ENCODE measurements at regions not wholly inside any gene's neighbourhood (a gene's known extent, or its start where the extent isn't known, plus 50 kb on each side); places are given as distances from the start of the nearest gene placed in this dataset.

- WGBS, 3 donors = 81 to 91% (median 85%) methylated on average over 2 of the region's 2 CpGs
- H3K4me1 ChIP-seq = no peaks in the 10 kb centered on the region
- intact Hi-C loops (cut with DNase I) = no loop called here
- ATAC-seq (no peak), DNase-seq (no peak)
- no peak overlapping the region for H3K27ac ChIP-seq
- TF ChIP-seq CTCF (IDR thresholded peaks at IDR 0.05) = no peak
- no peaks in the 10 kb centered on the region for H3K36me3 ChIP-seq (ENCODE audit: insufficient read depth in 1 of 2, low read depth in 1 of 2)
- no peaks in the 10 kb centered on the region for H3K27me3 ChIP-seq (ENCODE audit: insufficient read depth in 3 of 3, low read length in 2 of 3)
- no peak overlapping the region for H3K4me3 ChIP-seq
- peaks cover 6% of the 10 kb centered on the region for H3K9me3 ChIP-seq
Observed at GRCh38 chr3:105987809-105988208, 119.0 kb upstream of the CBLB start.

- Histone ChIP-seq H3K27me3 (ENCODE audit: insufficient read depth in 3 of 3, low read length in 2 of 3) (no peaks in the 10 kb centered on the region), H3K27ac (no peak overlapping the region), H3K36me3 (ENCODE audit: insufficient read depth in 1 of 2, low read depth in 1 of 2) (no peaks in the 10 kb centered on the region), H3K9me3 (peaks cover 2% of the 10 kb centered on the region), H3K4me1 (no peaks in the 10 kb centered on the region), H3K4me3 (no peak overlapping the region)
- WGBS, 3 donors = 93 to 95% (median 95%) methylated on average over 3 of the region's 3 CpGs
- no peak for ATAC-seq
- no peak for TF ChIP-seq CTCF (IDR thresholded peaks at IDR 0.05)
- DNase-seq = no peak
- intact Hi-C loops (cut with DNase I) = no loop called here
Observed at GRCh38 chr3:105988540-105989212, 119.9 kb upstream of the CBLB start.

- no peak for TF ChIP-seq CTCF (IDR thresholded peaks at IDR 0.05)
- H3K4me3 ChIP-seq = no peak overlapping the region
- DNase-seq (no peak), ATAC-seq (no peak)
- H3K27ac ChIP-seq = no peak overlapping the region
- intact Hi-C loops (cut with DNase I) = no loop called here
- H3K36me3 ChIP-seq (ENCODE audit: insufficient read depth in 1 of 2, low read depth in 1 of 2) = no peaks in the 10 kb centered on the region
- H3K4me1 ChIP-seq = no peaks in the 10 kb centered on the region
- H3K9me3 ChIP-seq = peaks cover 5% of the 10 kb centered on the region
- H3K27me3 ChIP-seq (ENCODE audit: insufficient read depth in 3 of 3, low read length in 2 of 3) = no peaks in the 10 kb centered on the region
- 81 to 85% (median 82%) methylated on average over 4 of the region's 4 CpGs for WGBS, 3 donors
Observed at GRCh38 chr3:105996781-105997180, 128.0 kb upstream of the CBLB start.

- H3K9me3 ChIP-seq = peaks cover 5% of the 10 kb centered on the region
- DNase-seq = no peak
- H3K4me3 ChIP-seq = no peak overlapping the region
- no peaks in the 10 kb centered on the region for H3K4me1 ChIP-seq
- no peaks in the 10 kb centered on the region for H3K36me3 ChIP-seq (ENCODE audit: insufficient read depth in 1 of 2, low read depth in 1 of 2)
- WGBS, 3 donors = 84 to 97% (median 94%) methylated on average over 1 of the region's 1 CpG
- intact Hi-C loops (cut with DNase I) = no loop called here
- no peak overlapping the region for H3K27ac ChIP-seq
- H3K27me3 ChIP-seq (ENCODE audit: insufficient read depth in 3 of 3, low read length in 2 of 3) = no peaks in the 10 kb centered on the region
- TF ChIP-seq CTCF (IDR thresholded peaks at IDR 0.05) = no peak
- no peak for ATAC-seq
Observed at GRCh38 chr3:105997466-105997799, 128.6 kb upstream of the CBLB start.
